HG03342 (cell line): ENCODE measurements at regions not wholly inside any gene's neighbourhood (a gene's known extent, or its start where the extent isn't known, plus 50 kb on each side); places are given as distances from the start of the nearest gene placed in this dataset.

Experiments
- ATAC-seq: cut with Tn5 transposase; IDR thresholded peaks from one replicate; pipeline ENCODE4 v1.9.1; 2021; ENCODE audit warnings: mild to moderate bottlenecking, moderate library complexity; ENCODE audit not compliant: unreplicated experiment

DNA sequence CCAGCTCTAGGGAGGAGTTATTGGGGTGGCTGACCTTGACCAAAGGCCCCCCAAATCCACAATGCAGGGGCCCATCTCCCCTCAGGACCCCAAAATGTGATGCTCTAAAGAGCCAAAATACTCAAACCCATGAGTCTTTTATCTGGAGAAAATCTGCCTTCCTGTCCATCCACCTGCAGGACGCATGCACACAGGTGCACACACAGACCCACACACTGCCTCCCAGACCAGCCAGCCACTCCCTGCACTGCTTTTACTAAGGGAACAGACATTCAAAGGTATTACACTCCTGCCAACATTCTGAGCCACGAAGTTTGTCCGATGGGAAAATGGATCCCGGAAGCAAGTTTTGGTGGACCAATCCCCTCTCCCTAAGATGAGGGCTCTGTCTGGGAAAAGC lies 76.1 kb upstream of the CDH5 start:
- ATAC-seq, result no peak

DNA sequence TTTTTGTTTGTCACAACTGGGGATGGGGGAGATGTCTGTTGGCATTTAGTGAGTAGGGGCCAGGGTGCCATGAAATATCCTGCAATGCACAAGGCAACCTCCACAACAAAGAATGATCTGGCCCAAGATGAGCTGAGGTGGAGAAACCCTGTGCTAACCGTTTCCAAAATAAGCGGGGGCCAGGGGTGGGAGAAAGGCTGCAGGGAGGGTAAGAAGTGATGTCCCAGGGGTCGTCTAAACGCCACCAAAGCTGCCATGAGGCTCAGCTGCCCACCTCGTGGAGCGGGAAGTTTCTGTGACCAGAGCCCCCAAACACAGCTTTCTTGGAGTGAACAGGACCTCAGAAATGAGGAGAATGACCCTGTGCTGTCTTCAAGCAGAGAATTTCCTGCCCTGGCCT lies 76.5 kb upstream of the CDH5 start:
- ATAC-seq, result no peak

DNA sequence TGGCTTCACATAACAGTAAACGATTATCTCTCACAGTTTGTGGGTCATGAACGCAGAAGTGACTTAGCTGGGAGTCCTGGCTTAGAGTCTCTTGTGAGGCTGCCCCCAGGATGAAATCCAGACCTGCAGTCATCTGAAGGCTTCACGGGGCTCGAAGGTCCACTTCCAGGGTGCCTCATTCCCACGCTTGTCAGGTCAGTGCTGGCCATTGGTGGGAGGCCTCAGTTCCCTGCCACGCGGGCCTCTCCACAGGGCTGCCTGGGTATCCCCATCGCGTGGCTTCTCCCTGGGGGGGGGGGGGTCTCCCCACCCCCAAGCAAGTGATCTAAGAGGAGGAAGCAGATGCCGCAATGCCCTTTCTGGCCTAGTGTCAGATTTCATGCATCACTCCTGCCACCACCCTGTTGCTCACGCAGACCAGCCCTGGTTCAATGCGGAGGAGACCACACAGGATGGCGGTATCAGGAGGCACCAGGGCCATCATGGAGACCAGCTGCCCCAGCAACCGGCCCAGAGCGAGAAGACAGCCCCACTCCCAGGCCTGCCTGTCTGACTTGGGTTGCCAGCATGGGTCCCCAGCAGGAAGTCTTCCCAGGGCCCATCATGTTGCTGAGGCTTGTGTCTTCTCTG lies 77.3 kb upstream of the CDH5 start:
- ATAC-seq, result no peak

DNA sequence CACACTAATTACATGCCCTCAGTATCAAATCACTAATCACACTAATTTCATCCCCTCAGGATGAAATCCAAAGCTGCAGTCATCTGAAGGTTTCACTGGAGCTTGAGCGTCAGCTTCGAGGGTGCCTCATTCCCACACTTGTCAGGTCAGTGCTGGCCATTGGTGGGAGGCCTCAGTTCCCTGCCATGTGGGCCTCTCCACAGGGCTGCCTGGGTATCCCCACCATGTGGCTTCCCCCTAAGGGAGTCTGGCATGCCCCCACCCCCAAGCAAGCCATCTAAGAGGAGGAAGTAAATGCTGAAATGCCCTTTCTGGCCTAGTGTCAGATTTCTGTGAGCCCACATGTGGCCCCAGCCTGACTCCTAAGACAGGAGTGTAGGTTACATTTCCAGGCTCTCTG lies 78.6 kb upstream of the CDH5 start:
- ATAC-seq, result no peak

DNA sequence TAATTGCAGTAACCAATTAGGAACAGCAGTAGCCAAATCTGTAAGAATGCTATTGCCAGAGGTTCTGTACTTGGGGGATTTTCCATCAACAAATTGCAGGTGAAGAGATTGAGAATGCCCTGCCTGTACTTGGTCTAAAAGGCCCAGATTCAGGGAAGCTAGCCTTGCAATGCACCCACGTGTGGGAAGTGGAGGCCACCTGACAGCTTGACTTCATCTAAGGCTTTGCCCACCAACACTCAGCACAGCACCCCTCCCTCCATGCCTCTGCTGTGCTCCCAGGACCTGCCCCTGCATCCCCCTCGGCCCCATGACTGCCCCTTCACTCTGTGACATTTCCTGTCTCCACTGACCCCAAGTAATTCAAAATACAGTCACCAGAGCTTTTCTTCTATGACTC lies 79.1 kb upstream of the CDH5 start:
- no peak for ATAC-seq

DNA sequence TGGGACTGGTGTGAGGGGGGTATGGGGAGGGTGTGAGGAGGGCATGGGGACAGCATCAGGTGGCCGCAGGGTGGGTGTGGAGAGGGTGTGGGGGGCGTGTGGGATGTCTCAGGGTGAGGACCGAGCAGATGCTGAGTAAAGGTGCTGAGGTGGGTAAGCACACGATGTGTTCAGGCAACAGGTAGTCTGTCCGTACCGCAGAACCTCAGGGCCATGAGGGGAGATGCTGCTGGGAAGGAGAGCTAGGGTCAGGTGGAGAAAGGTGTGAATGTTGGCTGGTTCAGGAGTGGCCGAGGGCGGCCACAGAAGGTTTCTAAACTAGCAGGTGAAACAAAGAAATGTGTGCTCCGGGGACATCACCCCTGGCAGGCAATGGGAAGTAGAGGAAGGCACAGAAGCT lies 80.0 kb upstream of the CDH5 start:
- ATAC-seq, result no peak

DNA sequence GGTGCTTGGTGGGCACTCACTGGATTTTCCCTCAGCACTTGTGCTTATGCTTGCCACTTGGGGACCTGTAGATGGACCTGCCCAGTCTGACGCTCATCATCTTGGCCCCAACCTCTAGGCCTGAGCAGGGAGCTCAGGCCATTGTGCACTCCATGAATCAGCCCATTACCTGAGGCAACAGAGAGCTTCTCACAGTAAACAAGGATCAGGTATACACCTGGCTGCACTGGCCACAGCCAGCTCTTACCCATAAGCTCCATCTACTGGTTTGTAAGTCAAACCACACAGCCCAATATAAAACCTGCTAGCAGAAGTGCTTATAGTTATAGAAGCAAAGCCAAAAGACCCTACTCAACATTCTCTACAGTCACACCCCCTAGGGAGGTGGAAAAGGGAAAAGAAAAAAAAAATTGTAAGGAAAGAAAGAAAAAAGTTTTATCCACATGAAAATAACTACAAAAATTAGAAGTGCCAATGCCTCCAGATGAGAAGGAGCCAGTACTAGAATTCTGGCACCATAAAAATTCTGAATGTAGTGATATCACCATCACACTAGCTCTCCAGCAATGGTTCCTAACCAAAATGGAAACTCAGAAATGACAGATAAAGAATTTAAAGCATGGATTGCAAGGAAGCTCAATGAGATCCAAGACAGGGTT lies 87.8 kb upstream of the CDH5 start:
- no peak for ATAC-seq

DNA sequence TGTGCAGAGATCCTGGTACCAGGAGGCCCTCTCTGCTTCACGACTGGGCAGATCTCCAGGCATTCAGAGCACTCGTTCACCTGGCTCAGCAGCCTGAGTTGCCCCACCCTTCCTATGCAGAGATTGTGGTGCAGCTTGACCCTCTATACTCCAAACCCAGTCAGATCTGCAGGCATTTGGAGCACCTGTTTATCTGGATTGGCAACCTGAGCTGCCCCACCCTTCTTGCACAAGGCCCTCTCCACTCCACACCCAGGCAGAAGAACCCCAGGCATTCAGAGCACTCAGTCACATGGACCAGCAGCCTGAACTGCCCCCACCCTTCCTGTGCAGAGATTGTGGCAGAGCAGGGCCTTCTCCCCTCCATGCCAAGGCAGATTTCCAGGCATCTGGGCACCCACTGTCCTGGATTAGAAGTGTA lies 88.4 kb upstream of the CDH5 start:
- ATAC-seq, result no peak

DNA sequence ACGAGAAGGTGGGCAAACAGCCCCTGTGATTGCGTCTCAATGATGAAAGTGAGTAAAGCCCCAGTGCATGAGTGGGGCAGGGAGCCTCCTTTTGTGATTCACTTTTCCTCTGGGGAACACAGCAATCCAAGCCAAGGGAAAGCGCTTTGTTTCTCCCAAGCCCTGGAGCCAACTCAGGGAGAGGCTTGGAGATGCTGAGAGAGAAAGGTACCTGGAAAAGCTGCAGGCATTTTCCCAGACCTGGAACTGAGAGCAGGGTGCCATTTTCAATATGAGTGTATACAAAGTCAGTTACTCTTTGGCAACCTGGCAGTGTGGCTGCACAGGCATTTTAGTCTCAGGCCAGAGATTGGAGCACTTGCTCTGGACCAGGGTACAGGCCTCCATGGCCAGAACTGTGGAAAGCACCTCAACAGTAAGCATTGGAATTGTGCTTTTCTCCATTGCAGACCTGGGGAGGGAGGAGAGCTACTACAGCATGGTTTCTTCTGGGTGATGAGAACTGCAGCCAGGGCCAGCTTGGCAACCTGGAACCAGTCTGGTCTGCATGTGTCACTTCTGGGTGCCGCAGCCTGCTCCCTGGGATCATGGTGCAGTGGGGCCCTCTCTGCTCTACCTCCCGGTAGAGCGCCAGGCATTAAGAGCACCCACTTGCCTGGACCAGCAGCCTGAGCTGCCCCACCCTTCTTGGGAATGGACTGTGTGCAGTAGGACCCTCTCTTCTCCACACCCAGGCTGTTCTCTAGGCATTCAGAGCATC lies 89.0 kb upstream of the CDH5 start:
- no peak for ATAC-seq

DNA sequence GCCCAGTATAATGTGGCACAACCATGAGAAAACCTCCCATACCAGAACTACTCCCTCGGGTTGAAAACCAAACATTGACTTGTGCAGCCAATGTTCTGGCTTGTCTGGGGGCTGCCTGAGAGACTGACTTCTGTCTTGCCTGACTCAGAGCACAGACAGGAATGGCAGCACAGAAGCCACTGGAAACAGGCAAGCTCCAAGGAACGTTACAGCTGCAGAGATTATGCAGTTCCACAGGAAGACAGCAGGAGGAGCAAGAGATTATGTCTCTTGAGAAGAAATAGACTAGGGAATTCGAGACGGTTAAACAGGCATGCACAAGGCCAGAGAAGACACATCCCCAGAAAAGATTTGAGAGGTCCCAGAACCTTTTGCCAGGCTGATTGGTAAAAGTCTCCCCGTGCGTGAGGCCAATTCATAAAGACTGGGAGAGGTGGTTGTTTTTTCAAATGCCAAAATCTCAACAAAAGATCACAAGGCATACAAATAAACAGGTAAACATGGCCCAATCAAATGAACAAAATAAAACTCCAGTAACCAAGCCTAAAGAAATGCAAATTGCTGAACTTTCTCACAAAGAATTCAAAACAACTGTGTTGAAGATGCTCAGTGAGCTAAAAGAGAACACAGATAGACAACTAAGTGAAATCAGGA lies 90.6 kb upstream of the CDH5 start:
- ATAC-seq, result no peak

DNA sequence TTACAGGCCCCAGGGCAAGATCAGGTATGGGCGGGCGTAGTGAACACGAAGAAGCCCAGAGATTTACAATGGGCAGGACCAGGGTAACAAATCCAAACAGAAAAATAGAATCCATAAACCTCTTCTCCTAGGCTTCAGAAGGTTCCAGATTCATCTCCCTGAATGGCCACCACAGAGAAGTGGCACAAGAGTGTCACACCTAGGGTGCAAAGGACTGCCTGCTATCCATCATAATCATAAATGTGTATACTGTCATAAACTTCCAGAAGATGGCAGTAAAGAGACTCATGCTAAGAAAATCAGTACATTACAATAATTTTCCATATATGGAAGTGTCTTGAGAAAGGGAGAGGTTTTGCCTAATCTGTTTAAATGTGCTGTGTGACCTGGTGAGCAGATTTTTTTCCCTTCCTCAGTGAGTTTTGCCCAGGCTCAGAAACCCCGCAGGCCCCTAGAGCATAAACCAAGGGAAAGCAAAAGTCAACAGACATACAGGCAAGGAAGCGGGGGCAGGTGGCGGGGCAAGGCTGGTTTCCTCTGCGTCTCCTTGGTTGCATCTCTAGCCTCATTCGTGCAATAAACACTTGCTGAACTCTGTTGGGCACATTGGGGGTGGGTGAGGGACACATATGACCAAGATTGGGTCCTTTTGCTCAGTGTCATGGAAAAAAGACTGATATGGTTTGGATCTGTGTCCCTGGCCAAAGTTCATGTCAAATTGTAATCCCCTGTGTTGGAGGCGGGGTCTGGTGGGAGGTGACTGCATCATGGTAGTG lies 92.0 kb upstream of the CDH5 start:
- peak; percentile 57 for ATAC-seq

DNA sequence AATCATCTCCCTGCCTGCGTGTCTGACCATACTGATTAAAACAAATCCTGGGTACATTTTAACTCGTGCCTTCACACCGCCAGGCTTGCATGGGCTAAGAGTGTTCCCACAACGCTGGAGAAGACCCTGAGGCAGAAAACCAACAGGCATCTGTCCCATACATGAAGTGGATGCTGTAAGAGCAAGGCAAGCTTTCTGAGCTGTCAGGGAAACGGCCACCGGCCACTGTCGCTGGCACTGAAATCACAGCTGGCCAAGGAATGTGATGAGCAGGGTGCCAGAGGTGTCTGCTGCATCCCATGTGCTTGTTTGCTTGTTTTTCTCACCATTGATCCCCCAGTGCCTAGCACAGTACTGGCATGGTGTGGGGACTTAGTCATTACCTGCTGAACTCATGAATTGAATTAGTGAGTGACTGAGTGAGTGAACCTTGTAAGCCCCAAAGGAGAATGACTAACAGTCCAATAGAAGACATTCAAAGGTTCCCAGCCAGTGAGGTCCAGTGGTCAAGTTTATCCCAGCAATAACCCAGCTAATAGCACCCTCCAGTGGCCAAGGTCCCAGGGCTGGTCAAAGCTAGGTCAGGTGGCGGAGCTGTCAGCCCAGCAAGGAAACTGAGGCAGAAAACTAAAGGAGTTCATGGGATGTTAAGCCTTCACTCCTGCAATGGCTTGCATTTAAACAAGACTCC lies 92.7 kb upstream of the CDH5 start:
- no peak for ATAC-seq

DNA sequence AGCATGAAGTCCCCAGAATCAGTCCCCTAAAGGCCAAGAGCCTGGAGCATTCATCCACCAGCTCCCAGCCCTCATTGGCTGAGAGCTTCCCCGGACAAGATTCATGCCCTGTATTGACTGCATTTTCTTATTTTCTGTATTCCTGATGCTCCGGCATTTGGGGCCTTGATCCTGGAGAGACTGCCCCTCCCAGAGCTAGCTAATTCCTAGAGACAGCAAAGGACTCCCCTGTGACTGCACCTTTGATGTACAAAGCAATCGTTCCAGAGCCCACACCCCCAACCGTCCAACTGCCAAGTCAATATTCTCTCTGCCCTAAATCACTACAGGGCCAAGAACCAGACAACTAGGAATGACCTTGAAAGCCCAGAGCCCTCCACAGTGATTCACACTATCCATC lies 93.4 kb upstream of the CDH5 start:
- no peak for ATAC-seq

DNA sequence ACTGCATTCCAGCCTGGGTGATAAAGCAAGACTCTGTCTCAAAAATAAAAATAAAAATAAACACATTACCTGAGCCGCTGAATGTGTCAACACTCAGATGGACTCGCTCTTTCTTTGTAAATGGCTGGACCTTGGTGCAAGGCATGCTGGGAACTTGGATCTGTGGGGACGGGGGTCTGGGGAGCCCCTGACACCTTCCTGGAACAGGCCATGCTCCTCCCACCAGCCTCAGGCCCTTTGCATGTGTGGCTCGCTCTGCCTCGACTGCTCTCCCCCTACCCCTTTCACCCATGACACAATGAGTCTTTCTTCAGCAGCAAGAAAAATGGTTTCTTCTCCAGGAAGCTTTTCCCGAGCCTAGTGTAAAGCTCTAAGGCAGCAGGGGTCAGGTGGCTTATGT lies 94.0 kb upstream of the CDH5 start:
- no peak for ATAC-seq

DNA sequence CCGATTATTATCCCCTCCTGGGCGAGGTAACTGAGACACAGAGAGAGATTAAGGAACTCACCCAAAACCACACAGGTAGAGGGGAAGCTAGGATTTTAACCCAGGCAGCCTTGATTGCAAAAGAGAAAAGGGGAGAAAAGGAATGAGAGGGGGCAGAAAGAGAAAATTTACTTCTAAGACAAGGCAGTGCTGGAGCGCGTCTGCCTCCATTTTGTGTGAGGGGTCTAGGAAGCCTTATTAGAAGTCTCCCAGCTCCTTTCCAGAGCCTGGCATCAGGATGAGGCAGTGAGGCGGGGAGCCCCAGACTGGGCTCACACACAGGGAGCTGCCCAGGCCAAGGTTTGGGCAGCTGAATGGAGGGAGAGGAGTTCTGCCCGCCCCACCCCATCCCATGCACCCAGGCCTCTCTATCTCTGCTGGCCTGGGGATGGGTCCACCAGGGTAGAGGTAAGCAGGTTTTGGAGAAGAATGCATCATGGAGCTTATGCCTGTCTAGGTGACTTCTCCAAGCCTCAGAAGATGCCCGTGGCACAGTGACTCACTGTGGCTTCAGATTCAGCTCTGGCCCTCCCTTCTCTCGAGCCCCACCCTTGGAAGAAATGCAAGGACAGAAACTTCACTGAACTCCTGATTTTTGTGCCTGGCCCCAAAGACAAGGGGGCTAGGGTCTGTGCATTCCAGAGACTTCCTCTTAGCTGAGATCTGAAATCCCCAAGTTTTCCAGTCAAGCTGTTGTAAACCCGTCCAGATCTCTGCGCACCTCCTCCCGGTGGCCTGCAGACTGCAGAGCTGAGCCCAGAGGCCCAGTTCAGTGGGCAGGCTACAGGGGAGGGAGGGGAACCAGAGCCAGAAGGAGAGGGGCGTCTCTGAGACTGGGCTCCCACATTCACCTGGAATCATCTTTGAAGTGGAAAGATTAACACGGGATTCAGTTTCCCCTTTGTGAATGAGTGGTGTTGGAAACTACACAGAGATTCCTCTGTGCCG lies 95.1 kb upstream of the CDH5 start:
- ATAC-seq, result no peak

DNA sequence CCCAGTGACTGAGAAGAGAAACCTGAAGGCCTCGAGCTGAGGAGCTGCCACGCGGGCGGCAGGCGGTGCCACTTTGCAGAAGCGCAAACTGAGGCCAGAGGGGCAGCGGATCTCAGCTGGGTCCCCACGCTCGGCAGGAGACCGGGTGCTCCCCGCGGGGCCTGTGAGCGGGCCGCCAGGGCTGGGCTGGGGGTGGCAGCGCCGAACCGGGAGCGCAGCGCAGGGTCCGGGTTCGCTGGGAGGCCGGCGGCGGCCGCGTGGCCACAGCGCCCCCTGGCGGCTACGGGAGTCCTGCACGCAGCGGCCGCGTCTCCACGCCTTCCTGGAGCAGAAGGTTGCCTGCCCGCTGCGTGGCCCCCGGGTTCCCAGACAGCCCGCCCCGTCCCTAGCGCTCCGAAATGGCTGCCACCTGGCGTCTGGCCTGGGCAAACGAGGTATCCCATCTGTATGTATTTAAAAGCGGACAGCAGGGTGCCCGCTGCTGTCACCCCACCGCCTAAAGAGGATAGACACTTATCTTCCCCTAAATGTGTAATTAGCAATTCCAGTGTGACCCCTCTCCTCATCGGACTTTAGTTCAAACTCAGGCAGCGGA lies 96.1 kb upstream of the CDH5 start:
- ATAC-seq, result peak; percentile 60

DNA sequence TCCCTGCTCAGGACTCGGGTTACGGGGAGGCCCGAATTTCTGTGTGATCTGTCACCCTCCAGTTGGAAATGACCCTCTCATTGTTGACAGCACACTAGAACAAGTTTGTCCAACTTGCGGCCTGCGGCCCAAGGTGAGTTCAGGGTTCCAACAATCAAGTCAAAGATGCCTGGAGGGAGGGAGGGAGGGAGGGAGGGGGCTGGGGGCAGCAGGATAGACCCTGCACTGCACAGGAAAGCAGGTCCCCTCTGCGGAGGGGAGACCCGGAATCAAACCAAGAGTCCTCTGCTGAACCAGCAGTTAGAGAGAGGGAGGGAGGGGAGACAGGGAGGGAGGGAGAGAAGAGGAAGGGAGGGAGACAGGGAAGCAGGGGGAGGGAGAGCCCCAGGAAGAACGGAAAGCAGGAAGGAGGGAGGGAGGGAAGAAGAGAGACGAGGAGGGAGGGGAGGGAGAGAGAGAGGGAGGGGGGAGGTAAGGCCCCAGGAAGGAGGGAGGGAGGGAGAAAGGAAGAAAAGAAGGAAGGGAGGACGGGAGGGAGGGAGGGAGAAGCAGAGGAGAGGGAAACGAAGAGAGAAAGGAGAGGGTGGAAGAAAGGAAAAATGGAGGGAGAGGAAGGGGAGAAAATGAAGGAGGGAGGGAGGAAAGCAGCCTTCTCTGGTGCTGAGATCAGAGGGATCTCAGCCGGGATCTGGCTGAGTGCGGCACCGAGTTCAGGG lies 96.7 kb upstream of the CDH5 start:
- ATAC-seq, result no peak

DNA sequence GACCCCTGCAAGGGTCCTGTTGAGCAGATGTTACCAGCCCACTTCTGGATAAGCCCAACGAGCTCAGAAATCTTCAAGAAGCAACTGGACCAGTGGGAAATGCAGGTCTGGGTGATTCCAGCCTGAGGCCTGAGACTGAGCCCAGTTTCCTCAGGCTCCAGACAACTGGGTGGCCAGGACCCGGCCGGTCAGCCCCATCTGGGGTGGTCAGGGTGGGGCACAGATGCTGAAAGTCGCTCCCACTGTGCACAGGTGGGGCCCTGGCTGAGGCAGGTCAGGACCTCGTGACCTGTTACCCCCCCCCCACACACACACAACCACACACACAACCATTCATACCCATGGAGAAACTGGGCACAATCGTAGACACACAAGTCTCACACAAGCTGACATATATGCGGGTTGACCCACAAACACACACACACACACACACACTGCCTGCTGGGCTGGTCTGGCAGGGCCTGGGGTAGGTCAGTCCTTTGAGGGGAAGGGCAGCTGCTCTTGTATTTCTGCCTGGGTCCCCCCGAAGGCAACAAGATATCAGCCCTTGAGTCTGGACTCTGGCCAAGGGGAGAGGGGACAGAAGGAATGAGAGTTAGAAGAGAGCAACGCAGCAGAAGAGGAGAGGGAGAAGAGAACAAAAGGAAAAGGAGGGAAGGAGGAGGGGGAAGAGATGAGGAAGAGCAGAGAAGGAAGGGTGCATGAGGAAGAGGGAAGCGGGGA lies 99.0 kb upstream of the CDH5 start:
- ATAC-seq, result no peak
